PC-9 (cell line): ENCODE measurements at regions not wholly inside any gene's neighbourhood (a gene's known extent, or its start where the extent isn't known, plus 50 kb on each side); places are given as distances from the start of the nearest gene placed in this dataset.

ENCODE experiments used
- CTCF ChIP-seq: fragments of 200-600 bp; sonication (generic); conservative IDR thresholded peaks from 2 replicates; pipeline ENCODE4 v1.6.1; 2017; ENCODE audit warnings: mixed run types, antibody characterized with exemption, mild to moderate bottlenecking, moderate library complexity
- EZH2 ChIP-seq: fragments of 200-600 bp; sonication (generic); IDR thresholded peaks from 2 replicates; pipeline ENCODE4 v1.8.0; 2017; ENCODE audit warnings: antibody characterized with exemption, low read depth

GRCh38 chr10:25744574-25744973 lies 189.5 kb upstream of the MYO3A start:
- TF ChIP-seq EZH2 (no peak), CTCF (no peak)
